ENCODE measurements at regions not wholly inside any gene's neighbourhood (a gene's known extent, or its start where the extent isn't known, plus 50 kb on each side); places are given as distances from the start of the nearest gene placed in this dataset.

- TF ChIP-seq TCF12 (IDR thresholded peaks at IDR 0.05; ENCODE audit: low read depth) = no peak
- TF ChIP-seq TAF1 (IDR thresholded peaks at IDR 0.05; ENCODE audit: low read depth) = no peak
Measured at GRCh38 chr20:40895182-40895581, 133.4 kb upstream of the TOP1 start.

Data from Ishikawa (cell line).